ELF-1 (cell line): ENCODE measurements at regions not wholly inside any gene's neighbourhood (a gene's known extent, or its start where the extent isn't known, plus 50 kb on each side); places are given as distances from the start of the nearest gene placed in this dataset.
"Not testable (repeated sequence)": the region's sequence is repeated elsewhere in the genome, so short reads cannot be mapped to it uniquely, and the experiment has no call there.

ENCODE experiments used
- DNase-seq: peaks from one replicate; pipeline ENCODE4 v3.0.0-alpha.2; 2016; ENCODE audit warnings: low read depth, low spot score

DNA sequence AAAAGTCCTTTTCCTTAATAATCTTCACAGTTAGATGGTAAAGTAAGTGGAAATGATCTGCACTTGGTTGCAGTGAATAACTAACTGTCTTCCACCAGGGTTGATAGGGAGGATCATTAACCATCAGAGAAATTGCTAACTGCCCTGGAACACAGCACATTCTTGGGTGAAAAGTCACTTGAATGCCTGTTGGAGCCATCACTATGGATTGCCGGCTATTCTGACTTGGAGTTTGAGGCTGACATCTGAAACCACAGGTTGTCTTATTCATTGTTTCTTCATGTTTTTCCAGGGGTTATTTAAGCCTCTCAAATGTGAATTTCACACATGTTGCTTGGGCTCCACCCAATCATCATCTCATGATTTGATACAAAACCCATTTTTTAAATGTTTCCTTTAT, 901.4 kb downstream of the MCTP2 start:
- DNase-seq, result no peak

DNA sequence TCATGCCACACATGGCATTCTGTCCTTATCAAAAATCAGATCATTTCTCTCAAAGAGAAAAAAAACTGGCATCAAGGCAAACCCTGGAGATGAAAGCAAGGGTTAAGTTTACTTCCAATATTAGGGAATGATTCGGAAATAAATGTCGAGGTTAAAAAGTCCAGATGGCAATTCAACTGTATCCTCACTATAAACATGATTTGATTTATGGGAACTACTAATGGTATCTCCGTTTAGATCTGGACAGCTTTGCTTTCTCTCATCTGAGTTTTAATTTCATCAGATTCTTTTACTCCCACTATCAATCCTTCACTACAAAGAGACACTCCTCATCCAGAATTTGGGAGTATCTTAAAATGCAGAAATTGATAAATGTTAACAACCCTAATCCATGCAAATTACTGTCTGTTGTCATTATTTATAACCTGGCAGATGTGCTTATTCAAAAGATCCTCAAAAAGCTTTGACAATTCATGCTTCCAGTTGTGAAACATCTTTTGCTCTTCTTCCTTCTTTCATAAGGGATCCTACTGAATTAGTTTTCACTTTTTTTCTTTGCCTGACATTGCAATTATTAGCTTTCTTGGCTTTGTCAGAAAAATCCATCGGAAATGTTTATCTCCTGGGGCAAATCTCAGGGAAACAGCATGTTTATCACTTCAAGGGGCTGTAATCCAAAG, 903.2 kb downstream of the MCTP2 start:
- no peak for DNase-seq

DNA sequence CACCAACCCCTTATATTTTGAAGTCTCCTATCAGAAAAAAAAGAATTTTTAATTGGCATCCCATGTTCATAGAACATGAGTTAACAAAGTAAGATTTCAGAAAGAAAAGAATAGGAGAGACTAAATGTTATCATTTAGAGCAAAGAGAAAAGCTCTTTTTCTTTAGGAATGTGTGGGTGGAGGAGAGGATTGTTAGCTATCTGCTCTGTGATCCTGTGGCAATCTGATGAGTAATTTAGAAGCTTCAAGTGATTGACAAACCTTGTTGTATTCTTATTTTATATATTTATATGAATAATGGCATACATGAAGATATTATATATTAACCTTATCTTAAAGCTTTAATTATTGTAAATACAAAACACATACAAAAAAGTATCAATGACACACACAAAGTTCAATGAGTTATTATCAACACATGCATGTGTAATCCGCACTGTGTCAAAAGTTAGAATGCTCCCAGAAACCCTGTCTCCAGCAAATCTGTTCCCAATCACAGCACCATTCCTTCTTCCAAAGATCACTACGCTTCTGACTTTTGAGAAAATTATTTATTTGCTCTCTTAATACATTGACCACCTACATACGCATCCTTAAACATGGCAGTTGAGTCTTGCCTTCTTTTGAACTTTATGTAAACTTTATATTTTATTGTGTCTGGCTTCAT, 907.4 kb downstream of the MCTP2 start:
- DNase-seq, result no peak

DNA sequence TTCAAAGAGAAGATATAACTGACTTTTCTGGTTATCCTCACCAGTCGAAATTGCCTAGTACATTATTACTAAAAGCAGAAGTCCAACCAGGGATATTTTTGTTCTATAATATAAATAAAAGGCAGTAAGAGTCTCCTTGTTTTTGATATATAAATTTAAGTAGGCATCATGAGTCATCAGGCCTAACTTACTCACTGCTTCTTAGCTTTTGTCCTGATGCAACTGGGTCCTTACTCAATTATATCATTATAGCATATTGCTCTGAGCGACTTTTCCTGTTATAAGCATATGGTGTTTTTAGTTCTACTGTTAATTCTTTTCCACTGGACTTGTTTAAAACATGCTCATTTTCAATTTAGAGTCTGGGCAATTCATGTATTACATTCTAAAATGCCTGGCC, 910.1 kb downstream of the MCTP2 start:
- no peak for DNase-seq

DNA sequence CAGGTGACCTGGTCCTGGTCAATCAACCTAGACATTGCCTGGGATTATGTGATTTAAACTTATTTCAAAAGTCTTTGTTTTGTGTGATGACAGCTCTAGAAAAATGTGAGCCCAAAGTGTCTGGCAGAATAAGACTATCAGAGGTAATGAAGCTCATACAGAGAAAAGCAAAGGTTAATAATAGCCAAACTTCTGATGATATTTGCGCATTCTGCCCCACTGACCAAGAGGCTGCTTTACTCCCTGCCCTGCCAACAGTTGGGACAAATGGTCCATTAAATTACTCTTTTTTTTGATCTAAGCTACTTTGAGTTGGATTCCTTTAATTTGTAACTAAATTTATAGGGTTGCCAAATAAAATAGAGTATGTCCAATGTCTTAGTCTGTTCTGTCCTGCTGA, 911.2 kb downstream of the MCTP2 start:
- DNase-seq, result no peak

DNA sequence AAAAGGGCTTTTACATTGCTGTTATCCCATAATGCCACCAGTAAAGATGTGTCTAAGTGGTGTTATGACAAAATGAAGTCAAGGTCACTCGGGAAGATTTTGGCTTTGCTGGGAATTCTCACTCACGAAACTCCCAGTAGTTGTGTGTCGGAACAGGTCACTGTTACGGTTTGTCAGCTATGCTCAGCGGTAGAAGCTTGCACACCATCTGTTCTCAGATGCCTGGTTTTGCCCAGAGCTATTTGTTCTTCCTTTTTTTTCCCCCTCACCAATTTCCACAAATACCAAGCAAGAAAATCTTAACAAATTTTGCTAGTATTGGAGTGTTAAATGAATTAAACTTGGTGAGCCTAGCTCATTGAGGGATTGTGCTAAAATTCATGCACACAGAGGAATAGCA, 915.1 kb downstream of the MCTP2 start:
- DNase-seq, result no peak

DNA sequence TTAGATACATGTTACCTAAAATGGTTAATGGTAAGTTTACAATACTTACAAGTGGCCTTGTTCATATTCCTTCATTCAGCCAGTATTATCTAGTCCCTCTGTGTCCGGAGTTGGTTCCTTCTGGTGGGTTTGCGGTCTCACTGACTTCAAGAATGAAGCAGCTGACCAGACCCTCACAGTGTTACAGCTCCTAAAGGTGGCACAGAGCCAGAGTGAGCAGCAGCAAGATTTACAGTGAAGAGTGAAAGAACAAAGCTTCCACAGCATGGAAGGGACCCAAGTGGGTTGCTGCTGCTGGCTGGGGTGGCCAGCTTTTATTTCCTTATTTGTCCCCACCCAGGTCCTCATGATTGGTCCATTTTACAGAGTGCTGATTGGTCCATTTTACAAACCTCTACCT, 916.8 kb downstream of the MCTP2 start:
- no peak for DNase-seq

DNA sequence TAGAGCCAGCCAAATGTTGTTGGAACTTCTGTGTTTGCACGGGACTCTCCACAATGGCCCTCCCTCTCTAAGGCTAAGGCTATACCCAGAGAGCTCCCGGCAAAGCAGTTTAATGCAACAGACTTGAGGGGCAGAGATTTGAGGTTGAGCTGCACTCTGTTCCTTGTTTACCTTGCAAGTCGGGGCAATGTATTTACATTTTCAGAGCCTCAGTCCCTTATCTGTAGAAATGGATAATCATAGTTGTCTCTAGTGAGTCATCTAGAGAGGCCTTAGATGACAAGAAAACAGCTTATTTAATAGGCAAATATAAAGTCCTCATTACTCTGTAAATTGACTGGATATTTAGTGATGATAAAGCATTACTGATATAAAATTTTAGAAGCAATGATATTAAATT, 917.7 kb downstream of the MCTP2 start:
- DNase-seq, result no peak

DNA sequence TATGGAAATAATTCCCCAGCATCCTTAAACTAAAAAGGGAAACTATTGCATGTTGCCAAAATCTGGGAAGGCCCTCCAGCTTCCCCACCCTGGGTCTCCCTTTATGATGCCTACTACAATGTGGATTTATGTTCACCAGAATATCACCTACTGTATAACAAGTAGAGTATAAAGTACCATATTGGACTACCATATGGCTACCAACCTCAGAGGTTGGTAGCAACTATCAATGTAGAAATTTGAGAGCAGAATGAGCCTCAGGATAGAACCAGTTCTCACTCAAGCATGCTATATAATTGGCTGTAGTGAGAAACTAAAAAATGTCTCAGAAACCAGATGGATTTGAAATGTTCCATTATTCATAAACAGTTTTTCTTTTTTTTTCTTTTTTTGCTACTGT, 918.4 kb downstream of the MCTP2 start:
- DNase-seq, result no peak

DNA sequence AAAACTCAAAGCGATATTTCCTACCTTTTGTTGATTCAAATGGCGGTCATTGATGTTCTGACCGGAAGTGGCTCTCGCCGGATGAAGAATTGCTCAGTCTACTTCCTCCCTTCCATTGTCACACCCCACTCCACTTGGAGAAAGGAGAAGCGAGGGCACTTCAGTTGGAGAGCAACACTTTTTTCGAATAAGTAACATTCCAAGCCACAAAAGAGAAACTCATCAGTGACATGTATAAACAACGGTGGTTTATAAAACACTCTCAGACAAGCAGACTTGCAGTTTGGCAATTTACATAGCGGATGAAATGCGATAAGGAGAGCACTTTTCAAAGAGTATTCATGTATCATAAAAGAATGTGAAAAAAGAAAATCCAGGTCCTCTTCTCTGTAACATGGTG, 919.1 kb downstream of the MCTP2 start:
- DNase-seq, result no peak

DNA sequence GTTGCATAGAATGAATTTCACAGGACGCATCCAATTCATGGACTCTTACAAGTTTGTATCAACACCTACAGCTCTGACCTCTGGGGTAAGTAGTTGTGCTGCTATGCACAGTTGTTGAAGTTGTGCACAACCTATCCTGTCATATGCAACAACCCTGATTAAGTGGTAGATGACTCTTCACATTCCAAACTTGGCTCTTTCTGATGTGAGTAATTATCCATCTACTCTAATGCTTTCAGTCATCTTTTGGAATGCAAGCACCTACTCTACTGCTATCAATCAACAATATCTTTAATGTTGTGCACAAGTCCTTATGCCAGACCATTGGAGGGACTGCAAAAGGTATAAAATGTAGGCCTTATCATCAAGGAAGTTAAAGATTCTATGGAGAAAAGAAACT, 921.4 kb downstream of the MCTP2 start:
- DNase-seq, result no peak

DNA sequence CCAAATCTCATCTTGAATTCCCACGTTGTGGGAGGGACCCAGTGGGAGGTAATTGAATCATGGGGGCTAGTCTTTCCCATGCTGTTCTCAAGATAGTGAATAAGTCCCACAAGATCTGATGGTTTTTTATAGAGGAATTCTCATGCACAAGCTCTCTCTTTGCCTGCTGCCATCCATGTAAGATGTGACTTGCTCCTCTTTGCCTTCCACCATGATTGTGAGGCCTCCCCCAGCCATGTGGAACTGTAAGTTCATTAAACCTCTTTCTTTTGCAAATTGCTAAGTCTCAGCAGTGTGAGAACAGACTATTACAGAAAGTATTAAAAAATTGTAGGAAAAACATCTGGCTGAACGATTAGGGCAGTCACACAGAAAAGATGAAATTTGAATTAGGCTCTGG, 921.8 kb downstream of the MCTP2 start:
- DNase-seq, result not testable (repeated sequence)

DNA sequence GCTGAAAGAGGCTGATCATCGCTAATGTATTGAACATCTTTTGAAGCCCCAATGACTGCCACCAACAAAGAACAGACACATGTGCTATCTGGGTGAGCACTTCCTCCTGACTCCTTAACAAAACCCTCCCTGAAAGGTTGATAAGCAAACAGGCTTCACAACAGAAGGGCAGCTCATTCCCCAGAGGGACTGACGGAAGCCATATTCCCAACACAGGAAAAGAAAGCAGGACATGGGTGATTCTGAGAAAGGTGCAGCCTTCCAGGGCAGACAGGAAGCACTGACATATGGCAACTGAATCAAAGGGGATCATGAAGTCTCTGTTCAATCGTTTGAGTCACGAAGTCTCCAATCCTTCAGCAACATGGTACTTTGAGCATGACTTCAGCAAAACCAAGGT, 929.0 kb downstream of the MCTP2 start:
- no peak for DNase-seq

DNA sequence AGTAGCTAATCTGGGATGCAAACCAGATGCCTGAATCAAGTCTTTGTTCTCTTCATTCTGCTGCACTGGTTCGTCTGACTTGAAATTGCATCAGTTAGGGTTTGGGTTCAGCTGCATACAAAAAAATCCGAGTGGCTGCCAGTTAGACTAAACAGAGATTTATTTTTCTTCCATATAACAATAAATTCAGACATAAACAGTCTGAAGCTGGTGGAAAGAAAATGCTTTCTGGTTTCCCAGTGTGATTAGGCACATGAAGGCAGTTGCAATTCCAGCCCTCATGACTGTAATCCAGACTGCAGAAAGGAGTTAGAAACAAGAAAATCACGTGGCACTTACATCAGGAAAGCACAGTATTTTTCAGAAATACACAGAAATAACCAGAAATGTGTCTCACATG, 930.7 kb downstream of the MCTP2 start:
- no peak for DNase-seq

DNA sequence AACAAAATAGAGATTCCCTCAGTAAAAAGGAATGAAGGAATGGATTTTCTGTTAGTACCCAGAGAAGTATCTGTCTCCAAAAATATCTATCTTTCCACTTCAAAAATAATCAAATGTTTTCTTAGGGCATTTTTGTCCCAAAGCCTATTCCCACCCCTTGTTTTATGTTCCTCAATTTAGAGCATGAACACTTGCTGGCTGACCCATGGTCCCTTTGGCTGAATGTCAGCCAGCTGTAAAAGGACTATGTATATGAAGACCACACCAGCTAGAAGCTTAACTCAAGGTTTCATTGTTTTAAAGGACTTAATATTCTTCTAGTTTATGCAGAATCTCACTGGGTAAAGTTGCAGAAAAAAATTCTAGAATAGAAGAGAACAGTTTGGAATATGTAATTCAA, 931.2 kb downstream of the MCTP2 start:
- DNase-seq, result no peak

DNA sequence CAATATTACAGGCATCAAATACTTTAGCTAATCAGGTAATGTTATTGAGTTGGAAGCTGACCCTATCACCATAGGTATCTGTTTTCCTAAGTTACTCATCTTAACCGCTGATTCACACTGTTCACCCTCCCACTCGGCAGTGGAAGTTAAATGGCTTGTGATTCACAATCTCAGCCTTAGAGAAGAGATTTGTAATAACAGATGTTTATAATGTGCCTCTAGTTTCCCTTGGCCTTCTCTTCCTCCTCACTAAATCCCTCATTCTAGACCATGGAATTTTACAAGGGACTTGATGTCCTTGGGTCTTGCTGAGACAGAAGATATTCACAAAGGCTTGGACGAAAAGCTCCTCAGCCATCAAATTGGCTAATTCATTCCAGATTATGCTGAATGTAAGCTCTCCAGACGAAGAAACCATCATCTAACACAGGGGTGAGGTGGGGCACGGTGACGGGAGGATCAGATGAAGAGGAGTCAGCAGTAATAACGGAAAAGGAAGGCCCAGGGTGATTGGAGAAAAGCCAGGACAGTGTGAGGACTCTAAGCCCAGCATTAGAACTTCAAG, 931.7 kb downstream of the MCTP2 start:
- no peak for DNase-seq

DNA sequence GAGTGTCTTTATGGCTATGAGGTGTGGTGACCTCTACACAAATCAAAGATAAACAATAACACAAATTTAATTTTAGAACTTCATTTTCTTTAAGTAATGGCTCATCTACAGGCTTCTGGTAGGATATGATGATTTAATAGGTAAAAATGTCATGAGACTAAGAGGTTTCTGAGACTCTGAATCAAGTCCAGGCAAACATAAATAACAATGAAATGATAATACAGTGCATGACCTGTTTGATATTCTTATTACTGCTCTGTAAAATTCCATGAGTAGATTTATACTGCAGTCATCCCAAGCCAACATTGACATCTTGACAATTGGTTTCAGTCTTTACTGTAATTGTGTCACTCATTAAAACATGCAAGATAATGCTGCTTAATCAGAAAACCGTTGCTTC, 936.8 kb downstream of the MCTP2 start:
- no peak for DNase-seq

DNA sequence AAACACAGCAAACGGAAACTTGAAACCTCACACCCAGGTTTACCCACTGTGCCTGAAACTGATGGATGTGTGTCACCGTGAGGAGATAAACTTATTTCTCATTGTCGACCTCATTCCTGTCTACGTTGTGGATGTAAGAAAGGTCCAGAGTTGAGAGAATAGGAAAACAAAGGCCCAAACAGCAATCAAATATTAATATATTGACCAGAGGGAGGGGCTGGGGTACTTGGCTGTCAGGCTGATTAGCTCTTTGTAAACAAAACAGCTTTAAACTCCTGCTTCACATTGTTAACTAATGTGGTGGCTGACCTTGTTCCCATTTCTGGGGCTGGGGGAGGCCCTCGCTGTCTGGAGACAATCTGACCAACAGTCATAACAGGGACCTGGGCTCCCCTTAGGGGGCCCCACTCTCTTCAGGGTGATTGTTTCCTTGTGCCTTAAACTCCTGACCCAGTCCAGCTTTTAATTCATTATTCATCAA, 937.6 kb downstream of the MCTP2 start:
- DNase-seq, result no peak

DNA sequence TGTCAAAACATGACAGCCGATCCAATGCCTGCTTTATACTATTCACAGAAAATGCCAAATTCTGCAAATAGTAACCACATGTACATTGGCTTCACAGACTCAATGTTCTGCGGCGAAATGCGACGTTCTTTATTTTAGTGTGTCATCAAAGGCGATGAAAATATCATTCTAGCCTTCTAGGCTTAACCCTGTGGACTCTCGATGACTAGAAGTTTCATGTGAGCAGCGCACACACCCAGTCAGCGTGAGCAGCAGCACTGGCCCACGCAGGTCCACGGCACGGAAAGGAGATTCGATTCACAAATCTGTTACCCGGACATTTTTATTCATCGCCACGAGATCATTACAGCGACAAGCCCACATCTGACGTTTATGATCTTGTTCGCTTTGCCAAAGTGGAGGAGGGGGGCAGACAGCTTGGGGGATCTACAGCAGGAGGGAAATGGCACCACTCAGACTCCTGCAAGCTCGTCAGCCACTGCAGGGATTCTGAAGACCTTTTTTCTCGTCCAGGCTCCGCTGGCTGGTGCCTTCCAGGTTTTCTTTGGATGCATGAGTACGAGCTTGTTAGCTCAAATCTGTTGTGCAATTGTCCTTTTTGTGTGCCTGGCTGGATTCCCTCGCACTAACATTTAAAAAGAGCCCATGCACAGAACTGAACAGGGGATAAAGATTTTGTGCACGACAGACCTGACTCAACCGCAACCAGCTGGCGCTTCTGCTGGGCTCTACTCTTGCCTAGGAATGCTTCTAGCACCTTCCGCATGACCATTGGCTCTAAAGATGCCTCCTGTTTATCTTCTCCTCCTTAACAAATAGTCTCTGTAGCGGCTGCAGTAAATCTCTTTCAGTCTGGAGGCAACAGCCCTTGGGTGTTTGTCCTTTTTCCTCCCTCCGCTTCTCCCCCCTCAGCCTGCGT, 938.4 kb downstream of the MCTP2 start:
- no peak for DNase-seq

DNA sequence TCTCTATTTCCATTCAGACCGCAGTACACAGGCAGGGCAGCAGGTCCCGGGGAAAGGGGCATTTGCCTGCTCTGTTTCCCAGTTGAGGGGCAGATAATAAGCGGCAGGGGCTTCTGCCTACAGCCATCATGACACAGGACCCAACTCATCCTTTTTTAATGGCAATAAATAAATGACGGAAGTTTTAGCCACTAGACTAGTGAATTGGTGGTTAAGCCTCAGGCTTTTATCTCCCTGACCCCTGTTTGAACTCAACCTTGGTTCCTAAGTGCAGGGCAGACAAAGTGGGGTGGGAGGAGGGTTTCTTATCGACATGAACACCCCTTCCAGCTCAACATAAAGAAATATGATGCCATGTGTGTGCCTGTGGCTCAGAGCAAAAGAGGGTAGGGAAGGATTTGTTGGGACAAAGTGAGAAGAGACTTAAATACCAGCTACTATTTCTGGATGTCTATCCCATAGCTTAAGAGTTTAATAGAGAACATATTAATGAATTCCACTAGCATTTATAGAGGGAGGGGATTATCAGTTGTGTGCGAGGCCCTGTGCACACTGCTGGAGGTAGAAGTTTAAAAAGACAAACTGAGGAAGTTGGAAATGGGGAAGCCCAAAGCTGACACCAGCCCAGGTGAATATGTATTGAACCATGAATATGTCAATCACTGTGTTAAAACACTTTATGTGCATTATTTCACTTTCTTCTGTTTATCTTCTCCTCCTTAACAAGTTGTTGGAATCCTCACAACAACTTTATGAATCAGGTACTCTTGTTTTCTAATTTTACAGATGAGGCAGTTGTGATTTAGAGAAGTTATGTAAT, 939.4 kb downstream of the MCTP2 start:
- DNase-seq, result no peak

DNA sequence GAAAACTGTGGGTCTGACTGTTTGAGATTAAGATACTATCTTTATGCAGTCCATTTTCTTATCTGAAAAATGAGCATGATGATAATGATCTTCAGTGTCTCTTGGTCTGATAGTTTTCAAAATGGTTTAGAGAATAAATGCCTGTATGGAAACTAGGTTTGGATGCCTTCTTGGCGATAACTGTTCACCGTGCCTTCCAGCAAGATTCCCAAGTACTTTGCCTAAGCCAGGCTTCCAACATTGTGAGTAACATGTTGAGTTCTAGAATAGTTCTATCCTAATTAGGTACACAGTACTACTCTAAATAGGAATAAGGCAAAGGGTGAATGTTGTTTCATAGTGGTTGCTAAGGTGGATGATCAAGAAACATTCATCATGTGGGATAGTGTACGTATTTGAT, 940.2 kb downstream of the MCTP2 start:
- no peak for DNase-seq
